HepG2 (cell line): ENCODE measurements at regions not wholly inside any gene's neighbourhood (a gene's known extent, or its start where the extent isn't known, plus 50 kb on each side); places are given as distances from the start of the nearest gene placed in this dataset.

Source experiments
- ARNT ChIP-seq: fragments of 450-650 bp; IDR thresholded peaks from 2 replicates; pipeline ENCODE4 v1.6.1; 2017
- ATF7 ChIP-seq, 2 experiments: fragments of 450-650 bp in 1 of 2; sonication (generic) in 1 of 2; formaldehyde crosslinking in 1 of 2; IDR thresholded peaks; 2 replicates each; pipeline versions ENCODE4 v1.4.0 to v1.6.1; 2016 to 2020; ENCODE audit warnings: antibody characterized with exemption in 1 of 2, mild to moderate bottlenecking in 1 of 2, missing genetic modification reagents in 1 of 2
- E2F2 ChIP-seq: sonication (generic); formaldehyde crosslinking; IDR thresholded peaks from 2 replicates; pipeline ENCODE4 v1.4.0; 2020; ENCODE audit warnings: missing genetic modification reagents, borderline replicate concordance
- FOXP4 ChIP-seq: sonication (generic); formaldehyde crosslinking; IDR thresholded peaks from 2 replicates; pipeline ENCODE4 v1.4.0; 2020; ENCODE audit warnings: missing genetic modification reagents
- HIVEP1 ChIP-seq: sonication (generic); formaldehyde crosslinking; IDR thresholded peaks from 2 replicates; pipeline ENCODE4 v1.4.0; 2020; ENCODE audit warnings: mild to moderate bottlenecking, missing genetic modification reagents
- NFIC ChIP-seq: IDR thresholded peaks from 2 replicates; pipeline ENCODE4 v1.6.1; 2012; ENCODE audit warnings: mild to moderate bottlenecking, low read length, inconsistent platforms
- NR2C2 ChIP-seq: sonication (generic); formaldehyde crosslinking; IDR thresholded peaks from 2 replicates; pipeline ENCODE4 v1.4.0; 2020; ENCODE audit warnings: missing genetic modification reagents, mild to moderate bottlenecking, moderate library complexity, borderline replicate concordance
- RFXAP ChIP-seq: sonication (generic); formaldehyde crosslinking; IDR thresholded peaks from 2 replicates; pipeline ENCODE4 v1.4.0; 2020; ENCODE audit warnings: missing genetic modification reagents, borderline replicate concordance
- STAG1 ChIP-seq: sonication (generic); formaldehyde crosslinking; IDR thresholded peaks from 2 replicates; pipeline ENCODE4 v1.4.0; 2020; ENCODE audit warnings: missing genetic modification reagents
- TEAD2 ChIP-seq: sonication (generic); formaldehyde crosslinking; IDR thresholded peaks from 2 replicates; pipeline ENCODE4 v1.9.0; 2021; ENCODE audit warnings: missing genetic modification reagents
- ZBTB3 ChIP-seq: sonication (generic); formaldehyde crosslinking; IDR thresholded peaks from 2 replicates; pipeline ENCODE4 v1.4.0; 2020; ENCODE audit warnings: low read depth, mild to moderate bottlenecking, moderate library complexity, missing genetic modification reagents, borderline replicate concordance
- ZBTB4 ChIP-seq: sonication (generic); formaldehyde crosslinking; IDR thresholded peaks from 2 replicates; pipeline ENCODE4 v1.4.0; 2020; ENCODE audit warnings: missing genetic modification reagents, mild to moderate bottlenecking, borderline replicate concordance
- ZNF10 ChIP-seq: sonication (generic); formaldehyde crosslinking; IDR thresholded peaks from 2 replicates; pipeline ENCODE4 v1.4.0; 2020; ENCODE audit warnings: mild to moderate bottlenecking, low read depth, missing genetic modification reagents, borderline replicate concordance
- ZNF33B ChIP-seq: sonication (generic); formaldehyde crosslinking; IDR thresholded peaks from 2 replicates; pipeline ENCODE4 v1.5.1; 2020; ENCODE audit warnings: mild to moderate bottlenecking, missing genetic modification reagents
- ZNF570 ChIP-seq: sonication (generic); formaldehyde crosslinking; IDR thresholded peaks from 2 replicates; pipeline ENCODE4 v1.4.0; 2020; ENCODE audit warnings: mild to moderate bottlenecking, missing genetic modification reagents, borderline replicate concordance
- ZNF660 ChIP-seq: sonication (generic); formaldehyde crosslinking; IDR thresholded peaks from 2 replicates; pipeline ENCODE4 v1.5.1; 2020; ENCODE audit warnings: mild to moderate bottlenecking, low read depth, missing genetic modification reagents, borderline replicate concordance
- ZNF678 ChIP-seq: sonication (generic); formaldehyde crosslinking; IDR thresholded peaks from 2 replicates; pipeline ENCODE4 v1.4.0; 2020; ENCODE audit warnings: mild to moderate bottlenecking, missing genetic modification reagents
- ZNF768 ChIP-seq: sonication (generic); formaldehyde crosslinking; IDR thresholded peaks from 2 replicates; pipeline ENCODE4 v1.4.0; 2020; ENCODE audit warnings: missing genetic modification reagents
- ZNF816 ChIP-seq: sonication (generic); formaldehyde crosslinking; IDR thresholded peaks from 2 replicates; pipeline ENCODE4 v1.8.0; 2022; ENCODE audit warnings: missing genetic modification reagents, mild to moderate bottlenecking, borderline replicate concordance
- TF ChIP-seq, protein P1 (sequence below): fragments of 450-650 bp; IDR thresholded peaks from 2 replicates; pipeline ENCODE4 v1.6.1; 2016
- TF ChIP-seq, protein P2 (sequence below): sonication (generic); formaldehyde crosslinking; IDR thresholded peaks from 2 replicates; pipeline ENCODE4 v1.4.0; 2020; ENCODE audit warnings: mild to moderate bottlenecking, low read depth, missing genetic modification reagents

DNA sequence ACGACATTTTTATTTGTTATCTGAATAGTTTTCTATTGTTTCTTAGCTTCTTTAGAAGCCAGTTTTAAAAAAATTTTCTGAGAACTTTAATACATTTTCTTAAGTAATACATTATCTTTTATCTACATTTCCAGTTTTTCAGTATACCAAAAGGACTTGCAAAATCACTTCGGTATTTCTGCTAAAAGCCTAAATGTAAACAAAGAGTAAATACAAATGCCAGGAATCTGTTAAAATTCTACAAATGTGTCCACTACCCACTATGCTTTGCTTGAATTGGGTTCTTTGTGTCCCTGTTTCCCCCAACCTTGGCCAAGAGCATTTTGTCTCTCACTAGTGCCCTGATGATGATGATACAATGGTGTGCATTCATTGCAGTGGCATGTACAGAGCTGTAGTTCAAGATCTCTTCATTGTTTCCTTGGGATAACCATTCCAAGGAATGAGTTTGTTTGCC, 611.2 kb downstream of the NR2F1-AS1 start (continued):
- no peak for TF ChIP-seq ZNF570 (CRISPR knock-in tag)
- TF ChIP-seq ZNF33B (CRISPR knock-in tag): no peak
- TF ChIP-seq STAG1 (CRISPR knock-in tag): peak; percentile 38
- TF ChIP-seq FOXP4 (CRISPR knock-in tag): peak; percentile 93
- no peak for TF ChIP-seq ZNF10
- no peak for TF ChIP-seq ZNF768 (CRISPR knock-in tag)
- TF ChIP-seq E2F2 (CRISPR knock-in tag): no peak
- 0 out of 2 replicates have a peak, but pooled peaks have one; percentile 38 for TF ChIP-seq ZBTB3 (CRISPR knock-in tag)
- TF ChIP-seq, protein P1, sequence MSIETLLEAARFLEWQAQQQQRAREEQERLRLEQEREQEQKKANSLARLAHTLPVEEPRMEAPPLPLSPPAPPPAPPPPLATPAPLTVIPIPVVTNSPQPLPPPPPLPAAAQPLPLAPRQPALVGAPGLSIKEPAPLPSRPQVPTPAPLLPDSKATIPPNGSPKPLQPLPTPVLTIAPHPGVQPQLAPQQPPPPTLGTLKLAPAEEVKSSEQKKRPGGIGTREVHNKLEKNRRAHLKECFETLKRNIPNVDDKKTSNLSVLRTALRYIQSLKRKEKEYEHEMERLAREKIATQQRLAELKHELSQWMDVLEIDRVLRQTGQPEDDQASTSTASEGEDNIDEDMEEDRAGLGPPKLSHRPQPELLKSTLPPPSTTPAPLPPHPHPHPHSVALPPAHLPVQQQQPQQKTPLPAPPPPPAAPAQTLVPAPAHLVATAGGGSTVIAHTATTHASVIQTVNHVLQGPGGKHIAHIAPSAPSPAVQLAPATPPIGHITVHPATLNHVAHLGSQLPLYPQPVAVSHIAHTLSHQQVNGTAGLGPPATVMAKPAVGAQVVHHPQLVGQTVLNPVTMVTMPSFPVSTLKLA: no peak
- no peak for TF ChIP-seq HIVEP1 (CRISPR knock-in tag)
- TF ChIP-seq RFXAP (CRISPR knock-in tag): no peak
- no peak for TF ChIP-seq ARNT
- no peak for TF ChIP-seq TEAD2 (CRISPR knock-in tag)
- TF ChIP-seq, protein P2, sequence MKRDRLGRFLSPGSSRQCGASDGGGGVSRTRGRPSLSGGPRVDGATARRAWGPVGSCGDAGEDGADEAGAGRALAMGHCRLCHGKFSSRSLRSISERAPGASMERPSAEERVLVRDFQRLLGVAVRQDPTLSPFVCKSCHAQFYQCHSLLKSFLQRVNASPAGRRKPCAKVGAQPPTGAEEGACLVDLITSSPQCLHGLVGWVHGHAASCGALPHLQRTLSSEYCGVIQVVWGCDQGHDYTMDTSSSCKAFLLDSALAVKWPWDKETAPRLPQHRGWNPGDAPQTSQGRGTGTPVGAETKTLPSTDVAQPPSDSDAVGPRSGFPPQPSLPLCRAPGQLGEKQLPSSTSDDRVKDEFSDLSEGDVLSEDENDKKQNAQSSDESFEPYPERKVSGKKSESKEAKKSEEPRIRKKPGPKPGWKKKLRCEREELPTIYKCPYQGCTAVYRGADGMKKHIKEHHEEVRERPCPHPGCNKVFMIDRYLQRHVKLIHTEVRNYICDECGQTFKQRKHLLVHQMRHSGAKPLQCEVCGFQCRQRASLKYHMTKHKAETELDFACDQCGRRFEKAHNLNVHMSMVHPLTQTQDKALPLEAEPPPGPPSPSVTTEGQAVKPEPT (CRISPR knock-in tag): no peak
- TF ChIP-seq ZNF660 (CRISPR knock-in tag): no peak
- no peak for TF ChIP-seq ZNF678 (CRISPR knock-in tag)
- TF ChIP-seq ZBTB4 (CRISPR knock-in tag): no peak
- TF ChIP-seq NR2C2 (CRISPR knock-in tag): no peak
- peak; percentile 97 for TF ChIP-seq NFIC
- no peak for TF ChIP-seq ZNF816 (CRISPR knock-in tag)
- no peak for TF ChIP-seq ATF7 (IDR thresholded peaks at IDR 0.05)
- TF ChIP-seq ATF7 (CRISPR knock-in tag; IDR thresholded peaks at IDR 0.05): no peak
